Muscle of back (tissue), 3 donors: ENCODE measurements at regions not wholly inside any gene's neighbourhood (a gene's known extent, or its start where the extent isn't known, plus 50 kb on each side); places are given as distances from the start of the nearest gene placed in this dataset.

Source experiments
- DNase-seq, 3 donors: peaks; one replicate each; pipeline versions ENCODE4 v3.0.0 to v3.0.0-alpha.2; 2013

DNA sequence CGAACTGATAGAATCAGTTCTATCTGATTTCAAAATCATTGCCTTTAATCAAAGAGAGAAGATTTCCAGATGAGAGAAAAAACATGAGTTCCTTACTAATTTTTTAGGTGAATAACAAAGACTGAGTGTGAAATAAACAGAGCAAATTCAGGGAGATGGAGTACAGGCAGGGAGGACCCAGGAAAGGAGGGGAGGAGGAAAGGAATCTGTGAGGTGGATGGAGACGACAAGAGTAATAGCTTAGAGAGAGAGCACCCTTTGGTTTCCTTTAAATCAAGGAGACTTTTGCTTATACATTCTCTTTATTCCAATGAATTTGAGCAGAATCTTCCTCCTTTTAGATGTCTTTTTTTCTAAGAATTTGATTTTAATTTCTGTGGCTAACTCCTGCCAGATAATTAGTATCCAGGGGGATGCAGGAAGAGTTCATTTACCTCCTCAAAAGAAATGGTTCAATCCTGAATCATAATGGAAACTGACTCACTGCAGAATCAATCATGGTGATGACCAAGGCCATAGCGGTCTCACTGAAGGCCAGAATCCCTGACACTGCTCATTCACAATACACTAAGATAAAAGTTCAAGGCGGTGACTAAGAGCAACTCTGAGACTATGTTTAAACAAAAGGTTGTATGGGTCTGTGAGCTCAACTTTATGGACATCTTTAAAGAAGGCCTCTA lies 234.0 kb upstream of the ZC3H12C start:
- peak in 1 of 3 donors; percentile 39 for DNase-seq

DNA sequence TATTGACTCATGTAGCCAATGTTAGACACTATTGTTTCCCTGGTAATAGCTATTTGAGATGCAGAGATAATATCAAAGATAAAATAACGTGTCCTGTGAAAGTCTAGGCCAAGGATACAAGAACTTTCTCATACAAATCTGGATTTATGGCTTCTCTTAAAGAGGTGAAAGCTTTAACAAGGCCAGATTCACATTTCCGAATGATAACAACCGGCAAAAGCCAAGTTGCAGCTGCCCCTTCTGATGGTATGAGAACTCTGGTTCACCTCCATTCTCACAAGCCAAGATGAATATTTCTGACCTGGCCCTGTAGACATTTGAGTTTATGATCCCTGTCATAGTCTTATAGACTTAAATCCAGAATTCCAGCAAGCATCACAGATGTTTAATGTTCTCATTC lies 230.4 kb upstream of the ZC3H12C start:
- peak in 1 of 3 donors; percentile 54 for DNase-seq

DNA sequence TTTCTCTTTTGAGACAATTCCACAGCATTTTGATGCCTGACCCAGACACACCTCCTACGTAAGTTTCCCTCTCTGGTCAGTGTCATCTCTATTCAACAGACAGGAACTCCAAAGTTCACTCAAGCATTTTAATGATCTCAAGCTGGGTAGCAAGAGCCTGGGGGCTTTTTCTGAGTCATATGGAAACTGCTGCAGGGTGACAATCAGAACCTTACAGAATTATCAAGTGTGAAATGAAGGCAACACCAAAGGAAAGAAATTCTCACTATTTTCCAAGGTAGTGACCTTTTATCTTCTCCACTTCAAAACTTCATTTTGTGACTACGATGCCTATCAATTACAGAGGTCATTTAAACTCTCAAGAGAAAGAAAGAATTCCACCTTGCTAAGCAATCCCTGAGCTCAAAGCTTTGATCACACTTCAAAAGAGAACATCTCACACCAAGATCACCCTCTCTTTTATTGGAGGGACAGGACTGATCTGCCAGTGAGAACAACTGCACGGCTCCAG lies 229.0 kb upstream of the ZC3H12C start:
- DNase-seq: no peak

DNA sequence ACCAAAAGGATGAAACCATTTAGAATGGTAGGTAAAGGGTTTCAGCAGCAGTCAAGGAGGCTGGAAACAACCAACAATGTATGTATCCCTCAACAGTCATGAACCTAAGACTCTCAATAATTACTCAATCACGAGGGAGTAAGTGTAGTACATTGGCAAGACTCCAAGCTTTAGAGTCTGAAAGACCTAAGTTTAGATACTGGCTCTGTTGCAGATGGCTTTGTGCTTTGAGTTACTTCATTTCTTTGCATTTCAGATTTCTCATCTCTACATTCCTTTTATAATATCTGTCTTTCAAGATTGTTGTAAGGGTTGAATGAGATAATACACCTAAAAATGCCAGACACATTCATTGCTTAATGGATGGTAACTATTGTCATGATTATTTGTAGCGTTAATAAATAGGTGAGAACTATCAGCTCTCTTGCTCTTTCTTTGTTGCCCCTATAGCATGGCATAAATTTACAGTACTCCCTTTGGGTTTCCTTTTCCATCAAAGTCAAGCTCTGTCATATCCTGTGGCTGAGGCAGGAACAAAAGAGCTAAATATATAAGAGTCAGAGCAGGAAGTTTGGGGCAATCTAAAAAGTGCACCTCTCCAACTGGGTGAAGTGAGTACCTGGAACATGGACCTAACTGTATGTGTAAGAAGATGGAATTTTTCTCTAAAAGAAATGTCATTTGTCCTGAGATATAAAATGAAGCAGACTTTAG lies 228.2 kb upstream of the ZC3H12C start:
- peak in 2 of 3 donors; percentile 37 to 68 for DNase-seq

DNA sequence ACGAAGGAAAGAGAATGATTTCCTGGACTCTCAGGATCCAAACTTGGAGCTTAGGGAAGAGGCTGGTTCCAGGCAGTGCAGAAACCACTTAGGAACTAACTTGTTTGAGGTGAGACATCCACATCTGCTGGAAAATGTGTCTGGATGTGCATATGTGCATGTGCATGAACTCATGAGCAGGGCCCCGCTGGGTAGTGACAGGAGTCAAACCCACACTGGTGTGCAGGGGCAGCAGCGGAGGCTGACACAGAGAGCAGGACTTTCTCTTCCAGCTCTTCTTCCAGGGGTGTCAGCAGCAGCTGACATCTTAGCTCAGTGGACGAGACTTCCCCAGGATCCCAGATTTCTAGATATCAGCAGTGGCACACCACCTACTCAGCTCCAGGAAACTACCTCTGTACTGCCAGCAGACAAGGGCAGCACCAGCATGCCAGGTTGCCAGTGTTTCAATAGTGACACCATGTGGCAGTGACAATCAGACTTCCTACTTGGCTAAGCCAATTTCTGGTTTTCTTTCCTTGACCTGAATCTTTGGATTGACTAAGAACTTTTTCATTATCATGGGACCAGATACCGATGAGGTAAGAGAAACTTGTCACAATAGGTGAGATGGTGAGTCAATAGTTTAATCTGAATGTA lies 227.5 kb upstream of the ZC3H12C start:
- DNase-seq: peak in 1 of 3 donors; percentile 11

DNA sequence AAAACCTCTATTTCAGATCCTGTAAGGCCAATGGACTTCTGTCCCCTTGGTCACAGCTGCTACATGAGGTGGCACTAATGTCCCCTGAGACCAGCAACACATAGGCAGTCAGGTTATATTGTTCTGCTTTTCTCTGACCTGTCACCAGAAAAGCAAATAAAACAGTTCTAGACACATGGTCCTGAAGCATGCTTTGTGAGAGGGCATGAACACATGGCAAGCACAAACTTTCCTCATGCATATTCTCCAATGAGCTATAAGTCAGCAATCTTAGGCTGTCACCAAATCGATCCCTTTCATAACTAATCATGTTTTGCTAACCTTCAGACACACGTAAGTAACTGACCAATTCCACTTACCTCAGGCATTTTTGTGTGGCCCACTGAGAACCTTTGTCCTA lies 225.4 kb upstream of the ZC3H12C start:
- no peak for DNase-seq

DNA sequence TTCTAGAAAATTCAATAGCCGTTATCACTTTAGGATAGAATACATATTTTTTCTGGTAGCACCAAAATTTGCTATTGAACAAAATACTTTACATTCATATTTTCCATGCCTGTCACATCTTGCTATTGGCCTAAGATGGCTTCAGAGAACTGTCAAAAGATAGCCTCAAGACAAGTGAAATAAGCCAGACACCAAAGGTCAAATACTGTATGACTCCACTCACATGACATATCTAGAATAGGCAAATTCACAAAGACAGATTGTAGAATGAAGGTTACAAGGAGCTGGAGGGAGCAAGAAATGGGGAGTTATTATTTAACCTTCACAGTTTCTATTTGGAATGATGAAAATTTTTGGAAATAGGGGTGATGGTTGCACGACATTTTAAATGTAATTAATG lies 223.7 kb upstream of the ZC3H12C start:
- no peak for DNase-seq

DNA sequence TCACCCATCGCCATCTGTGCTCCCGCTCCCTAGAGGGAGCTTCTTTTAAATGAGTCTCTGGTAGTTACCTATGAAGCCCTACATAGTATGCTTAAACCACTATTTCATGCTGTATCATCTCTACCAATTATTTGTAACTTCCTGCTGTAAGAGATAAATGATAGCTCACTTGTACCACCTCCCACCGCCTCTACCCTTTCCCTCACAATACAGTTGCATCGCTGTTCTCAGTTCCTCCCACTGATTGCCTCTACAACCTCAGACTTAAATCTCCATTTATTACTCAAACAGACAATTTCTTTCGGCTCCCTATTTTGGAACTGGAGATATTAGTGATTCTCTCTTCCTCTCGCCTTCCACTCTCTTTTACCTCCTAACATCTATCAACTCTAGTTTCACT lies 222.9 kb upstream of the ZC3H12C start:
- DNase-seq: no peak

DNA sequence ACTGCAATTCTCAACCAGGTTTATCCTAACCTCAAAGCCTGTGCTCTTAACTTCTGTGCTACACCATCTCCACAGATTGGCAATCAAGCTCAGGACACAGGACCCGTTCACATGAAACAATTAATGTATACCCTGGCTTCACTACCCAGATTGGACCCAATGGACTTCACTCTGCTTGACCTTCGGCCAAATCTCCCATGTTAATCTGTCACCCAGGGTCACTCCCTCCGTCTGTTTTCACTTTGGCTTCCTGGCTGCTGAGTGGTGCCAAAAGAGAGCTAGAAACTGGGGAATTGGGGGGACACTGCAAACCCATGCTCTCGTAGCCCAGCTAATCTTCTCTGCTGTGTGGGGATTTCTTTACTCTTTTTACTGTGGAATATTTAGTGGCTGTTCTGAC lies 216.1 kb upstream of the ZC3H12C start:
- no peak for DNase-seq

DNA sequence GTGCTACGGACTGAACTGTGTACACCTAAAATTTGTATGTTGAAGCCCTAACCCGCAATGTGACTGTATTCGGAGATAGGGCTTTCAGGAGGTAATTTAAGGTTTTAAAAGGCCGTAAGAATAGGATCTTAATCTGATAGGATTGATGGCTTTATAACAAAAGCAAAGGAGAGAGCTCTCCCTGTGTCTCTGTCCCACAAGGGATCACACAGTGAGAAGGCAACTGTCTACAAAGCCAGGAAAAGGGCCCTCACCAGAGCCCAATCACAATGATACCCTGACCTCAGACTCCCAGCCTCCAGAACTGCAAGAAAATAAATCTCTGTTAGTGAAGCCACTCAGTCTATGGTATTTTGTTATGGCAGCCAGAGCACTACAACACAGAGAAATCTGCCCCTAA lies 208.7 kb upstream of the ZC3H12C start:
- DNase-seq: no peak

DNA sequence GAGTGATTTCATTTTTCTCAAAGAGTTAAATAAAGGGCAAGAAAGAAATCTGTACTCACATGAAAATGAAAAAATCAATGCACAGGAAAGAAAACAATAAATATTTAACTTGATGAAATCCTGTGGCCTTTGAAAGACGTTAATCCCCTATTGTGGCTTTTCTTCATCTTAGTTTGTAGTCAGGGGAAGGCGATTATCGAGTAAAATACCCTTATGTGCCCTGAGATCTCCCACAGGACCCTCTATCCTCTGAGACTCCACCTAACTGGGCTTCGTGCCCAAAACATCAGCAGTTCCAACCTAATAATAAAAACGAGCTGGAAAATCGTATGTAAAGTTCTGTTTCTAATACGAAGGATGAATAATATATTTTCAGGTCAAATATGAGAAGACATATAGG lies 208.2 kb upstream of the ZC3H12C start:
- no peak for DNase-seq

DNA sequence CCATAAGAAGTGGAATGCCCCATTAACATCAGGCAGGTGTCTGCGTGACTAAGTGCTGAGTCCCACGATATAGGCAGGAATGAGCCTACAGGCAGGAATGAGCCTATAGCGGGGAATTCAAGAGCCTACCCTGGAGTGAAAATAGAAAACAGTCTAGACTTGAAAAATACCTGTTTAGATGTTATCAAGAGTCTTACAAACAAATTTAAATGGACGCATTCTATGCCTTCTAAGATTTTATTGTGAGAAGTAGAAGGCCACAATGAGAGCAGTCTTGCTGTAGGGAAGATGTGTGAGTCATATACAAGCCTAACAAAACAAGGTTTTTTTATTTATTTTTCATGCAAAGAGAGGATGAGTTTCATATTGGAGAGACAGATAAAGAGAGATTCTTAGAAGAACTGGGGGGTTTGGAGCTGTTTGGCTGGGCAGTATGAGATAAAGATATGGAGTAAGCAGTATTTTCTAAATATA lies 200.8 kb upstream of the ZC3H12C start:
- DNase-seq: no peak

DNA sequence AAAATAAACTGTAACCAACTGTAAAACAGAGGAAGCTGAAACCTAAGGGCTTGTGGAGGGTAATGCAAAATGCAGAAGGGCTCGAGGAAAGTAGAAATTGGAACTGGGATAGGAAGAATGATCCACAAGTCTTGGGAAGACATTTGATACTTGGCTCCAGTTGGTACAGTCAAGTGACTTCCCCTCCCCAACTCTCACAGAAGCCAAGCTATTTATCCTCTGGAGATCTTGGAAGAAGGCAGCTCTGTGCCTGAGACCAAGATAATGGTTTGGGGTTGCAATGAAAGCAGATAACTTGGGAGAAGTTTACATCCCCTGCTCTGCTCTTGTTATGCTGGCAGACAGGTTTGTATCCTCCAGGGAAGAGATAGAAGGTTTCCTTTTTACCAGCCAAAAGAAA lies 198.9 kb upstream of the ZC3H12C start:
- peak; percentile 18 to 45 (median 38) for DNase-seq

DNA sequence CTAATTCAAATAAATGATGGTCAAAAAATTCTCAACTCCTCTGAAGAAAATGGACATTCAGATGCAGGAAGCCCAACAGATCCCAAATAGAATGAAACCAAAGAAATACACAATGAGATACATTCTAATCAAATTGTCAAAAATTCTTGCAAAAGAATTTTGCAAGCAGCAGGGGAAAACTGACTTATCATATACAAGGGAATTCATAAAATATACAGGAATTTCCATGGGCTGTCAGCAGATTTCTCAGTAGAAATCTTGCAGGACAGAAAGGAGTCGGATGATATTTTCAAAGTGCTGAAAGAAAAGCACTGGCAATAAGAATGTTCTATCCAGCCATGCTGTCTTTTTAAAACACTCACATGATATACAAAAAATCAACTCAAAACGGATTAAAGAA lies 194.6 kb upstream of the ZC3H12C start:
- no peak for DNase-seq

DNA sequence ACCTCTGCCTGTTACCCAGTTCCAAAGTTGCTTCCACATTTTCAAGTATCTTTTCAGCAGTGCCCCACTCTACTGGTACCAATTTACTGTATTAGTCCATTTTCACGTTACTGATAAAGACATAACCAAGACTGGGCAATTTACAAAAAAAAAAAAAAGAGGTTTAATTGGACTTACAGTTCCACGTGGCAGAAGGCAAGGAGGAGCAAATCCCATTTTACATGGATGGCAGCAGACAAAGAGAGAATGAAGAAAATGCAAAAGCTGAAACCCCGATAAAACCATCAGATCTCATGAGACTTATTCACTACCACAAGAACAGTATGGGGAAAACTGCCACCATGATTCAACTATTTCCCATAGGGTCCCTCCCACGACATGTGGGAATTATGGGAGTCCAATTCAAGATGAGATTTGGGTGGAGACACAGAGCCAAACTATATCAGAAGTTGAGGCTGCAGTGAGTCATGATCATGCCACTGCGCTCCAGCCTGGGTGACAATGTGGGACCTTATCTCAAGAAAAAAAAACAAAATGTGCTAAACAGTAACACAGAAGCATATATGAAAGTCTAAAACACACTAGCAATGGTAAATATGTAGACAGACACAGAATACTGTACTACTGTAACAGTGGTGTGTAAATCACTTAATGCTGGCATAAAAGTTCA lies 190.3 kb upstream of the ZC3H12C start:
- no peak for DNase-seq

DNA sequence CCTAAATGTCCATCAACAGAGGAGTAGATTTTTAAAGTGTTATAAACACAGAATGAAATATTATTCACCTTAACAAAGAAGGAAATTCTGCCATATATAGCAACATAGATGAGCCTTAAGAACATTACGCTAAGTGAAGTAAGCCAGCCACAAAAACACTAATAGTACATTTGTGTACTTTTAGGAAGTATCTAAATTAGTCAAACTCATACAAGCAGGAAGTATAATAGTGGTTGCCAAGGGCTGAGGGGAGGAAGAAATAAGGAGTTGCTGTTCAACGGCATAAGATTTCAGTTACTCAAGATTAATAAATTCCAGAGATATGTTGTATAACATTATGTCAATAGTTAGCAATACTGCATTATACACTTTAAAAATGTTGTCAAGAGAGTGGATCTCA lies 181.7 kb upstream of the ZC3H12C start:
- no peak for DNase-seq

DNA sequence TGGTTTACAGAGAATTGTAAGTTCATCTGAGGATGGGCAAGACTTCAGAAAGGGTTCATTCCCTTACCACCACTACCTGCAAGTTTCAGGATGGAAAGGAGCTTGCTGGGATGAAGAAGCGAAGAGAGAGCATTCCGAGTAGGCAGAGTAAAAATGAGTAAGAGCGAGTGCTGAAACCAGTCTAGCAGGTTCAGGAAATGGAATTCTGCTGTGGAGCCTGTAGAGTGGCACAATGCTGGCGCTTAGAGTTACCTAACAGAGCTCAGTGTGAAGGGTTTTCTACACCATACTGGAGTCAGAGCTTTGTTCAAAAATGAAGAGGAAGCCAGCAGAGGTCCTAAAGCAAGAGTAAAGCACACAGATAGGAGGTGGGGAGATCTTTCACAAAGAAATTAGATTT lies 179.2 kb upstream of the ZC3H12C start:
- no peak for DNase-seq

DNA sequence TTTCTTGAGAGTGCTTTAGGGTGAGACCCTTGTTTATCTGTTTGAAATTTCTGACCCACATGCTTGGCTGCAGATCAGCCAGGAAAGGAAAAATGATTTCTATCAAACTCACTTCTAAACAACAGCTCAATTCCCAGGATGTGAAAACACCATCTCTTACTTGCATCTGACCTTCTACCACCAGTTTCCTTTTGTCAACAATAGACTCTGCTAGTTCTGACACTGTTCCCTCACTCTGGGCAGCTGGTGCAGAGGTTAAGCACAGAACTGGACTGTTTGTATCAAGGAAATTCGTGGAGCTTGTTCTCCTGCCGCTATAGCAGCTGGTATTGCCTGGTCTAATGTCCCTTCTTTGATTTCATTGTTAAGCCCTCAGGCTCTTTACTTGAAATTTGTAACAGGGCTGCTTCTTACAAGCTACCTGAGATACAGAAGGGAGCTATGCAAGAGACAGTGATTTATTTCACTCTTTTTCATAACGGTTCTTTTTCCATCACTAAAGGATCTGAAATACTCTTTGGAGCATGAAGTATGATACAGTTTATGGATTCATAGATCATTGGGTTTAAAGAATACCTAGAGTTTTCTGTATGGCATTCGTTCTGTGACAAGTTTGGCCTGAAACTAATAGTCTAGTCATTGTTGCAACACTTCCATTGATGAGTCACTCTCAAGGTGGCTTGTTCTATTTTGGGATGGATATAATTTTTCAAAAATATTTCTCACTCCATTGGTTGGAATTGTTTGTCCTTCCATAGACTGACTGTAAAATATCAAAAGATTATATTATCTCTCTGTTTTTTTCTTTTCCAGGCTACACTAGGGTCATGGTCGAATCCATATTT lies 178.2 kb upstream of the ZC3H12C start:
- DNase-seq: no peak

DNA sequence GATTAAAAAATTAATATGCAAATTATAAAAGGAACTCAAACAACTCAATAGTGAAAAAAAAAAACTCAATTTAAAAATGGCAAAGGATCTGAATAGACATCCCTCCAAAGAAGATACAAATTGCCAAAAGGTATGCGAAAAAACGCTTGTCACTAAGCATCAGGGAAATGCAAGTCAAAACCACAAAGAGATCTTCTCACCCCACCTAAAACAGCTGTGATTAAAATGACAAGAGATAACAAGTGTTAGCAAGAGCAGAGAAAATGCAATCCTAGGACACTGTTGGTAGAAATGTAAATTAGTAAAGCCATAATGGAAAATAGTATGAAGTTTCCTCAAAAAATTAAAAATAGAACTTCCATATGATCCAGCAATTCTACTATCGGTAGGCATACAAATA lies 166.3 kb upstream of the ZC3H12C start:
- no peak for DNase-seq

DNA sequence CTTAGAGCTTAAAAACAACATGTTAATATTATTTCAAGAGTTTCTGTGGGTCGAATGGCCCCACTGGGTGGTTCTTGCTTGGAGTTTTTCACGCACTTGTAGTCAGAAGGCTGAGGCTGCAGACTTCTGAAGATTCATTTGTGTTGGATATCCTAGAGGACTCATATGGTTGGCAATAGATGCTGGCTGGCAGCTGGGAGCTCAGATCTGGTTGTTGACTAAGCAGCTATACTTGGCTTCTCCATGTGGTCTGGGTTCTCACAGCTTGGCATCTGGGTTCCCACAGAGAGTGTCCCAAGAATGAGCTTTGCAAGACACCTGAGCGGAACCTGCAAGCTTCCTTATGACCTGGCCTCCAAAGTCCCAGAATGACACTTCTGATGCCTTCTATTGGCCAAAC lies 163.9 kb upstream of the ZC3H12C start:
- DNase-seq: peak in 1 of 3 donors; percentile 32

DNA sequence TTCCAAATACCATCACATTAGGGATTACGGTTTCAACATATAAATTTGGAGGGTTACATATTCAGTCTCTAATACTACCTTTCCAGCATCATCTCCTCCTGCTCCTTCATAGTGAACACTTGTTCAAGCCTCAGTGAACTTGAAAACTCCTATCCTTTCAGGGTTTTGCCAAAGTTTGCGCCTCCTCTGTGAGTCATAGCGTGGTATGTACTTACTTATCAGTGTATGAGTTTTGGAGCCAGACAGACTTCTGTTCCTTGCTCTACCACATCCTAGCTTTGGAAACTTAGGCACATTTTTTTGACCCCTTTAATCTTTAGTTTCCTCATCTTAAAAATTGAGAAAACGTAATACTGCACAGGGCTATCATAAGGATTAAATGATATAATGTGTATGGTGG lies 160.1 kb upstream of the ZC3H12C start:
- DNase-seq: no peak
